GM18520 (cell line): ENCODE measurements at regions not wholly inside any gene's neighbourhood (a gene's known extent, or its start where the extent isn't known, plus 50 kb on each side); places are given as distances from the start of the nearest gene placed in this dataset.

ENCODE experiments used
- ATAC-seq: cut with Tn5 transposase; IDR thresholded peaks from one replicate; pipeline ENCODE4 v1.9.1; 2021; ENCODE audit not compliant: unreplicated experiment

- no peak for ATAC-seq
Measured at GRCh38 chr4:73001885-73002284, 67.6 kb downstream of the COX18 start.

- no peak for ATAC-seq
Measured at GRCh38 chr4:72997409-72997808, 72.1 kb downstream of the COX18 start.

- ATAC-seq: no peak
Measured at GRCh38 chr4:72994670-72995069, 74.8 kb downstream of the COX18 start.

GRCh38 chr4:72993876-72994275 lies 75.6 kb downstream of the COX18 start:
- ATAC-seq: no peak

GRCh38 chr4:72991873-72992272 lies 77.6 kb downstream of the COX18 start:
- ATAC-seq: no peak

- no peak for ATAC-seq
Measured at GRCh38 chr4:72987741-72988729, 81.5 kb downstream of the COX18 start.

- ATAC-seq: no peak
Measured at GRCh38 chr4:72984351-72984750, 85.2 kb downstream of the COX18 start.

- ATAC-seq: no peak
Measured at GRCh38 chr4:72983709-72984108, 85.8 kb downstream of the COX18 start.

GRCh38 chr4:72977936-72978485 lies 91.5 kb downstream of the COX18 start:
- ATAC-seq: no peak

- ATAC-seq: no peak
Measured at GRCh38 chr4:72975488-72975784, 94.1 kb downstream of the COX18 start.

GRCh38 chr4:72974694-72975487 lies 94.6 kb downstream of the COX18 start:
- ATAC-seq: no peak

GRCh38 chr4:72971572-72971971 lies 97.9 kb downstream of the COX18 start:
- no peak for ATAC-seq

- ATAC-seq: no peak
Measured at GRCh38 chr4:72970756-72971155, 98.8 kb downstream of the COX18 start.

- no peak for ATAC-seq
Measured at GRCh38 chr4:72969976-72970375, 99.5 kb downstream of the COX18 start.

GRCh38 chr4:72966652-72967051 lies 102.9 kb downstream of the COX18 start:
- ATAC-seq: peak; percentile 90

- no peak for ATAC-seq
Measured at GRCh38 chr4:72959411-72959810, 110.1 kb downstream of the COX18 start.

GRCh38 chr4:72954811-72955210 lies 114.7 kb downstream of the COX18 start:
- no peak for ATAC-seq

GRCh38 chr4:72953571-72953970 lies 115.9 kb downstream of the COX18 start:
- ATAC-seq: no peak

- no peak for ATAC-seq
Measured at GRCh38 chr4:72951628-72952027, 117.9 kb downstream of the COX18 start.

GRCh38 chr4:72951147-72951546 lies 118.4 kb downstream of the COX18 start:
- ATAC-seq: no peak

GRCh38 chr4:72948080-72948479 lies 121.4 kb downstream of the COX18 start:
- no peak for ATAC-seq
